WTC11 (cell line): ENCODE measurements at regions not wholly inside any gene's neighbourhood (a gene's known extent, or its start where the extent isn't known, plus 50 kb on each side); places are given as distances from the start of the nearest gene placed in this dataset.

Experiments
- FOXK1 ChIP-seq: sonication (generic); formaldehyde crosslinking; IDR thresholded peaks from 2 replicates; pipeline ENCODE4 v1.8.0; 2022; ENCODE audit warnings: mild to moderate bottlenecking, moderate library complexity, missing genetic modification reagents
- GTF2I ChIP-seq: fragments of 250-450 bp; sonication (Bioruptor Pico); conservative IDR thresholded peaks from 2 replicates; pipeline ENCODE4 v1.4.0; 2021; ENCODE audit warnings: mild to moderate bottlenecking
- ZNF121 ChIP-seq: sonication (generic); formaldehyde crosslinking; IDR thresholded peaks from 2 replicates; pipeline ENCODE4 v1.8.0; 2023; ENCODE audit warnings: missing genetic modification reagents
- TF ChIP-seq, protein P1 (sequence below): fragments of 200-600 bp; IDR thresholded peaks from 2 replicates; pipeline ENCODE4 v1.8.0; 2022; ENCODE audit warnings: antibody characterized with exemption
- TF ChIP-seq, protein P2 (sequence below): sonication (generic); formaldehyde crosslinking; IDR thresholded peaks from 2 replicates; pipeline ENCODE4 v1.8.0; 2022; ENCODE audit warnings: mild to moderate bottlenecking, missing genetic modification reagents
- TF ChIP-seq, protein P3 (sequence below): sonication (generic); formaldehyde crosslinking; IDR thresholded peaks from 2 replicates; pipeline ENCODE4 v1.8.1; 2022; ENCODE audit warnings: low read depth, missing genetic modification reagents, borderline replicate concordance

DNA sequence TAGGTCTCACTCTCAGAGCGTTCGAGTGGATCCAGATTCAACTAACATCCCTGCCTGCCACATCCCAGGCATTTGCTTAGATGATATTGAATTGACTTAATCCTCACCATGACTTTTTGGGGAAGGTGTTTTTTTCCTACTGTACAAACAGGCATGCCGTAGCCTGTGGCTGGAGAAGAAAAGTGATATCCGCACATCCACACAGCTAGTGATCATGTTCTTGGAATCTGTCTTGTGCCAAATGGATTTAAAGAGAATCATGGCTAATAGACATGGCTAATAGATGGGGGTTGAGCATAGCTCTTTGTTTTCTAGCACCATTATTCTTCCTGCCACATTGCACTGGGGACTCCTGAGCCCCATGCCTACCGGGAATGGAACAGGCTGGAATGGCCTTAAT lies 82.1 kb upstream of the THY1 start:
- TF ChIP-seq GTF2I (CRISPR knock-in tag) (no peak), FOXK1 (CRISPR knock-in tag) (no peak), ZNF121 (CRISPR knock-in tag) (no peak)
- TF ChIP-seq, protein P1, sequence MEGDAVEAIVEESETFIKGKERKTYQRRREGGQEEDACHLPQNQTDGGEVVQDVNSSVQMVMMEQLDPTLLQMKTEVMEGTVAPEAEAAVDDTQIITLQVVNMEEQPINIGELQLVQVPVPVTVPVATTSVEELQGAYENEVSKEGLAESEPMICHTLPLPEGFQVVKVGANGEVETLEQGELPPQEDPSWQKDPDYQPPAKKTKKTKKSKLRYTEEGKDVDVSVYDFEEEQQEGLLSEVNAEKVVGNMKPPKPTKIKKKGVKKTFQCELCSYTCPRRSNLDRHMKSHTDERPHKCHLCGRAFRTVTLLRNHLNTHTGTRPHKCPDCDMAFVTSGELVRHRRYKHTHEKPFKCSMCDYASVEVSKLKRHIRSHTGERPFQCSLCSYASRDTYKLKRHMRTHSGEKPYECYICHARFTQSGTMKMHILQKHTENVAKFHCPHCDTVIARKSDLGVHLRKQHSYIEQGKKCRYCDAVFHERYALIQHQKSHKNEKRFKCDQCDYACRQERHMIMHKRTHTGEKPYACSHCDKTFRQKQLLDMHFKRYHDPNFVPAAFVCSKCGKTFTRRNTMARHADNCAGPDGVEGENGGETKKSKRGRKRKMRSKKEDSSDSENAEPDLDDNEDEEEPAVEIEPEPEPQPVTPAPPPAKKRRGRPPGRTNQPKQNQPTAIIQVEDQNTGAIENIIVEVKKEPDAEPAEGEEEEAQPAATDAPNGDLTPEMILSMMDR: no peak
- TF ChIP-seq, protein P2, sequence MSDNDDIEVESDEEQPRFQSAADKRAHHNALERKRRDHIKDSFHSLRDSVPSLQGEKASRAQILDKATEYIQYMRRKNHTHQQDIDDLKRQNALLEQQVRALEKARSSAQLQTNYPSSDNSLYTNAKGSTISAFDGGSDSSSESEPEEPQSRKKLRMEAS (CRISPR knock-in tag): no peak
- TF ChIP-seq, protein P3, sequence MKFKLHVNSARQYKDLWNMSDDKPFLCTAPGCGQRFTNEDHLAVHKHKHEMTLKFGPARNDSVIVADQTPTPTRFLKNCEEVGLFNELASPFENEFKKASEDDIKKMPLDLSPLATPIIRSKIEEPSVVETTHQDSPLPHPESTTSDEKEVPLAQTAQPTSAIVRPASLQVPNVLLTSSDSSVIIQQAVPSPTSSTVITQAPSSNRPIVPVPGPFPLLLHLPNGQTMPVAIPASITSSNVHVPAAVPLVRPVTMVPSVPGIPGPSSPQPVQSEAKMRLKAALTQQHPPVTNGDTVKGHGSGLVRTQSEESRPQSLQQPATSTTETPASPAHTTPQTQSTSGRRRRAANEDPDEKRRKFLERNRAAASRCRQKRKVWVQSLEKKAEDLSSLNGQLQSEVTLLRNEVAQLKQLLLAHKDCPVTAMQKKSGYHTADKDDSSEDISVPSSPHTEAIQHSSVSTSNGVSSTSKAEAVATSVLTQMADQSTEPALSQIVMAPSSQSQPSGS (CRISPR knock-in tag): no peak
